Ramos (cell line): ENCODE measurements at regions not wholly inside any gene's neighbourhood (a gene's known extent, or its start where the extent isn't known, plus 50 kb on each side); places are given as distances from the start of the nearest gene placed in this dataset.
"Not testable (repeated sequence)": the region's sequence is repeated elsewhere in the genome, so short reads cannot be mapped to it uniquely, and the experiment has no call there.

Experiments
- in situ Hi-C: fragments of 300-500 bp; cut with MboI; formaldehyde crosslinking; loops from one replicate; pipeline ENCODE4 v1.14.3; 2022; ENCODE audit warnings: low sequenced_read_pairs; ENCODE audit not compliant: unreplicated experiment

DNA sequence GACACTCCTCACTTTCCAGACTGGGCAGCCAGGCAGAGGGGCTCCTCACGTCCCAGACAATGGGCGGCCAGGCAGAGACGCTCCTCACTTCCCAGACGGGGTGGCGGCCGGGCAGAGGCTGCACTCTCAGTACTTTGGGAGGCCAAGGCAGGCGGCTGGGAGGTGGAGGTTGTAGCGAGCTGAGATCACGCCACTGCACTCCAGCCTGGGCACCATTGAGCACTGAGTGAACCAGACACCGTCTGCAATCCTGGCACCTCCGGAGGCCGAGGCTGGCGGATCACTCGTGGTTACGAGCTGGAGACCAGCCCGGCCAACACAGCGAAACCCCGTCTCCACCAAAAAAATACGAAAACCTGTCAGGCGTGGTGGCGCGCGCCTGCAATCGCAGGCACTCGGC lies 134.1 kb upstream of the BOD1L1 start:
- in situ Hi-C loops: not testable (repeated sequence)

DNA sequence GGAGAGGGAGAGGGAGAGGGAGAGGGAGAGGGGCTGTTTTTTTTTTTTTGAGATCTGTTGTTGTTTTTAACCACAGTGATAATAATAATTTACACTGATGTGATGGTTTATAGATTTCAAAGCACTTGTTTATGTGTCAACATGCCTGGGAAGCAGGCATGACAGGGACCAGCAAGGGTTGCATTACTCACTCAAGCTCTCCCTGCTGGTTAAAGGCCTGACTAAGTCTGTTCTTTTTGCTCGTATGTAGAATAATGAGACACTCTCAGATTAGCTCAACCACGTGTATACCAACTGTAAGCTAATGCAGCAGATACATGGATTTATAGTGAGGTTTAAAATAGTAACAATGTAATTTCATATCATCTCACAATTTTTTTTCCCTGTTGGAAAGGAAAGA lies 134.6 kb upstream of the BOD1L1 start:
- in situ Hi-C loops: no loop called here

DNA sequence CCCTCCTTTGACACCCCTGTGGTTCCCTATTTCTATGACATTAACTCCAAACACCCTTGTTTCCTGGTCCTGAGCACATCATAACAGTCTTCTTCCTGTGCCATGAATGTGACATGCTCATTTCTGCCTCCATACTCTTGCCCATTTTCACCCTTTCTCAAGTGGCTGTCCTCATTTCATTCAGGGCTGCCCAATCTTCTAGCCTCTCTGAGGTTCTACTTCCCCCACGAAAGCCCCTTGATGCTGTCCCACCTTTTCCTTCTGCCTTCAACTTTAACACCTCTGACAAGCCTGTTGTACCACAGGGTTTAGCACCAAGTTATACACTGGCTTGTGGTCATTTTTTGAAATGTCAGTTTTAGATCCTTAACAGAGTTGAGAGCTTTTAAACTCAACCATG lies 136.2 kb upstream of the BOD1L1 start:
- in situ Hi-C loops: no loop called here

GRCh38 chr4:13765539-13765938 lies 138.0 kb upstream of the BOD1L1 start:
- in situ Hi-C loops: no loop called here

GRCh38 chr4:13766761-13767540 lies 139.4 kb upstream of the BOD1L1 start:
- in situ Hi-C loops: no loop called here

DNA sequence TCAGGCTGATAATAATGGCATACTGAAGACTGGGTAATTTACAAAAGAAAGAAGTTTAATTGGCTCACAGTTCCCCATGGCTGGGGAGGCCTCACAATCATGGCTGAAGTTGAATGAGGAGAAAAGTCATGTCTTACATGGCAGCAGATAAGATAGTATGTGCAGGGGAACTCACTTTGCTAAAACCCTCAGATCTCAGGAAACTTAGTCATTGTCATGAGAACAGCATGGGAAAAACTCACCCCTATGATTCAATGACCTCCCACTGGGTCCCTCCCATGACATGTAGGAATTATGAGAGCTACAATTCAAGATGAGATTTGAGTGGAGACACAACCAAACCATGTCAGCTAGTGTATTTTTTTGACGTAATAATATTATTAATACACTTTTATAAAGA lies 149.8 kb upstream of the BOD1L1 start:
- in situ Hi-C loops: no loop called here

GRCh38 chr4:13778367-13778766 lies 150.8 kb upstream of the BOD1L1 start:
- in situ Hi-C loops: no loop called here

DNA sequence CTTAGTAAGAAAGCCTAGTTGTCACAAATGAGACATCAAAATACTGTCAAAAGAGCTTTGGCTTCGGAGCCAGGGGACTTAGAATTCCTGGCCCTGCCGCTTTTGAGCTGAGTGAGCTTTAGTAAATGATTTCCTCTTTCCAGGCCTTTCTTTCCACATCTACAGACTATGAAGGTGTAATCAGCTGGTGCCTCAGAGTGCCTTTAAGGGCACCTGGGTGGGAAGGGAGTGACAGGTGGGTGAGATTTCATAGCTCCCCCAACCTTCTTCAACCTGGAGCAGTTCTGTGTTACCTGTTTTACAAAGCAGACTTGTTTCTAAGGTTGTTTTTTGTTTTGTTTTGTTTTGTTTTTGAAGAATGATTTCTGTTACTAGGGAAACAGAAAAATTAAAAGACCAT lies 154.7 kb upstream of the BOD1L1 start:
- in situ Hi-C loops: no loop called here

DNA sequence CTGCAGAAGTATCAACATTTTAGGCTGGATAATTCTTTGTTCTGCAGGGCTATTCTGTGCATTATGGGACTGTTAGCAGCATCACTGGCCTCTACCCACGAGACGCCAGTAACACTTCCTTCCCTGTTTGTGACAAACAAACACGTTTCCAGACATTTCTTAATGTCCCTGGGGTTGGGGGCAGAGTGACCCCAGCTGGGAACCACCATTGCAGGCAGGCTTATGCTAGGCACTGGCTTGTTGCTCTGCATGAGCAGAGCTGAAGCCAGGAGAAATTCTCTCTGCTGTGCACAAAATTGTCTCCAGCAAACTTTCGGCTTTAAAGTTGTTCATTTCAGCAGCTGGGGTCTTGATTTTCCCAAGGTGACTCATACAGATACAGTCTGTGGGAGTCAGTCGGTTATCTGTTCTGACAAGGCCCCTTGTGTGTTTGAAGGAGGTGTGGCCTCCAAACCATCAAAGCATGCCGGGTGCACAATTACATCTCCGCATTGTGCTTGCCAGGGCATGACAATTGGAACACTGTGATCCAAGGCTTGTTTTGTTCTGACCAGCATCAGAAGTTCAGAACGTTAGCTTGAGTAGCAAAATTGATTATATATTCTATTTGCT lies 156.4 kb upstream of the BOD1L1 start:
- in situ Hi-C loops: no loop called here

DNA sequence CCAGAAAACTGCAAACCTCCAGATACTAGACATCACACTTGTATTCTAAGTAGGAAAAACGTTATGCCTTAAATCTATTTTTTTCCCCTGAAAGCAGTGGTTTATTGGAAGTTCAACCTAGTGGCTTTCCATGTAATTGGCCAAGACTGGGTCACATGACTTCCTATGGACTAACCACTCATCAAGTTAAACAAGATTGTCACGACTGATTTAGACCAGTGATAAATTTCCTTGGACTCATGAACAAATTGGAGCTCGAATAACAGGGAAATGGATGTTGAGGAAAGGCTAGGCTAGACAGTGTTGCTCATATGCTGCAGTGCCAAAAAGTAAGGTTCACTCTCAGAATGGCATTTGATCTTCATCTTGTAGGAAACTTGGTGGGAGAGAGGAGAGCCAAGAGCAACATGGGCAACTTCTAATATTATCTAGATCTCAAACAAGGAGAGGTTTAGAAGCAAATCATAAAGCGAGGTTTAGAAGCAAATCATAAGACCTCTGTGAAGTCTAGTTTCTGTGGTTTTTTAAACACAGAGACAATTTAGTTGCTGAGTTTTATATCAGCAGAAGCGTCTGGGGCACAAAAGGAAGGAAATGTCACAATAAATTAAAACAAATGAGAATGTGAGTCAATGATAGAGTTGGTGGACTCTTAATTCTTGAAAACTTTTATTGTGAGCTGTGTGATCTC lies 165.6 kb upstream of the BOD1L1 start:
- in situ Hi-C loops: no loop called here

DNA sequence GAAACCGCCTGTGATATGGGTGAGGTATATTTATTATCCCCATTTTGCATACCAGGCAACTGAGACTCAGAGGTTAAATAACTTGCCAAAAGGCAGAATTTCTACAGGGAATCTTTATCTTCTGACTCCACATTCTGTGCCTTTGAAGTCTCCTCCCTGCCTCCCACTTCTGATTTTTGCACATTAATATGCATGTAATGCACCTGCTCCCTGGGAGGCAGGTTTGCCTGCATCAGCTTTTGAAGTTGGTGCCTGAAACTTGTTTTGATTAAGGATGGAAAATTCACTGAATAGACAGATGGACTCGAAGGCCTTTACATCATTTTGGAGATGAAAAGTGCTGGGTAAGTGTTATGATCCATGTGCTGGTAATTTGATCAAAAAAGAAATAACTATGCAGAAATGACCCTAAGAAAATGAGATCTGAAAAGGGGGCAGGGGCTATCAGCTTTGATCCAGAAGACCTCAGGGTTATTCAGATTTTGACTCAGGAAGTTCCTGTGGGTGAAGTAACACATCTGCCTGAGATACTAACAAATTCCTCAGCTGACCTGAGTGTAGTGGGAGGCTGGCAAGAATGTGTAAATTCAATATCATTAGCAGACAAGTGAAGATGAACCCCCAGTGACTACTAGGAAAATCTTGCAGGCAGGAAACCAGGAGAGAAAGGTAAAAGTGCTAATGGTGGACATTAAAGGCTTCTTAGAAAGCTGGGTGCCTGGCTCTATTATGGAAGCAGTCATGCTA lies 167.5 kb upstream of the BOD1L1 start:
- in situ Hi-C loops: no loop called here

GRCh38 chr4:13797061-13797460 lies 169.5 kb upstream of the BOD1L1 start:
- in situ Hi-C loops: no loop called here

DNA sequence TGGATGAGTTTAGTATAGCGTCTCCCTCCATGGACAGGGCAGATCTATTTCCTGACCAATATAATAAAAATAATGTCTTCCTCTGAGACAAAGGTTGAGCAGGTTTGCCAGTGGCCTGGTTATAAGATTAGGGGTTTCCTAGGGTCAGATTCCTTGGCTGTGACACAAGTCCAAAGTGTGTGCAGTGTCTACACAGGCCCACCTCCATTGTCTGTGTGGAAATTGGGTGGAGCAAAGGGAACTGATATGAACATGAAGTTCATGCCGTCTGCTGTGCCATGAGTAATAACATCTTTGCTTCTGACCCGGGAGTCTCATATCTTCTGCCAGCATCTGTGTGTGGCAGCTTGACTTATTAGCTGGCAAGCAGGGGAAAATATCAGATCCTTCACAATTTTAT lies 187.7 kb upstream of the BOD1L1 start:
- in situ Hi-C loops: no loop called here

DNA sequence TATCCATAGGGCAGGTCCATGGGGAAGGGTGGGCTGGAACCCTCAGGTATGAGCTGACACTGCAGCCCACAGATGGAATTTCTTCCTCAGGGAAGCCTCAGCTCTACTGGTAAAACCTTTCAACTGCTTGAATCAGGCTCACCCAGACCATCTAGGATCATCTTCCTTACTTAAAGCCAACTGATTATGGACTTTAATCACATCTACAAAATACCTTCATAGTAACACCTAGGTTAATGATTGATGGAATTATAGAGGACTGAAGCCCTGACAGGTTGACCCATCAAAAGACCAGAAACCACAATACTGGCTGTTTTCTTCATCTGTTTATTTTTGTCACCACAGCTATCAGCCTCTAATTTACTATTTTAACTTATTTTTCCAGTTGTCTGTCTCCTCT lies 188.9 kb upstream of the BOD1L1 start:
- in situ Hi-C loops: no loop called here

- in situ Hi-C loops: no loop called here
These were observed 194.0 kb upstream of the BOD1L1 start for GRCh38 chr4:13821522-13821921.

- in situ Hi-C loops: not testable (repeated sequence)
These were observed 198.3 kb upstream of the BOD1L1 start for GRCh38 chr4:13825822-13826221.

- in situ Hi-C loops: no loop called here
These were observed 201.9 kb upstream of the BOD1L1 start for GRCh38 chr4:13829457-13829856.

- in situ Hi-C loops: no loop called here
These were observed 202.9 kb upstream of the BOD1L1 start for GRCh38 chr4:13830449-13830848.

GRCh38 chr4:13833171-13833804 lies 205.8 kb upstream of the BOD1L1 start:
- in situ Hi-C loops: no loop called here
